ENCODE measurements at regions not wholly inside any gene's neighbourhood (a gene's known extent, or its start where the extent isn't known, plus 50 kb on each side); places are given as distances from the start of the nearest gene placed in this dataset.

DNA sequence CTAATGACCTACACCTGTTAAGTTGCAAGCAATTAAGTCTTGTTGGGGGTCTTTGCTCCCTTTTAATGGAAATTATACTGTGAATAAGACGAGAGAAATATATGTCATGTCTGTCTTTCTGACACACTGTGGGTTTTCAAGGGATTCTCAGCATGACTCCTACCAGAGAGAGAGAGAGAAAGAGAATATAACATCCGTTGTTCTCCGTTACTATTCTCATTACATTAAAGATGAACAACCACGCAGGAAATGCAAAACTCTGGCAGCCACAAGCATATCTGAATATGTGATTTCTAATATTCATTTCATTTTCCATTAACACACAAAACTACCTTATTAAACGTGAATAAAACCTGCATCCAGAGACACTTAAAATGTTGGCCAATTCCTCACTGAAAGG is 67.3 kb upstream of the EGLN3 start:
- DNase-seq: no peak

GRCh38 chr14:34015383-34015782 is 64.5 kb upstream of the EGLN3 start:
- DNase-seq: no peak

DNA sequence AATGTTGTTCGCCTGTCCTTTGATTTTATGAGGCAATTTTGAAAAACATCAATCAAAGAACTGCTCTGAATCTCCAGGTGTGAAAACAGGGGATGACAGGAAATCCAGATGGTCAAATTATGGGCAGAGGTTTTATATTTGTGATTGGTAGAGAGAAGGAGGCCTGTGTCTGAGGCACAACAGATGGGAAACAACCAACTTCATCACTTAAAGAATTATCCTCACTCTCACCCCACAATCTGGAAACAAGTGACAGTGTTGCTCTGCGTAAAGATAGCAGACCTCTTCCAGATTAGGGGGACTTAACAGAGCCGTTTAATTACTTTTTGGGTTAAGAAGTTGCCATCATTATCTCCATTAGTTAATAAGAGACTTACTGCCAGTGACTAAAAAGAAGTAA is 64.1 kb upstream of the EGLN3 start:
- no peak for DNase-seq

DNA sequence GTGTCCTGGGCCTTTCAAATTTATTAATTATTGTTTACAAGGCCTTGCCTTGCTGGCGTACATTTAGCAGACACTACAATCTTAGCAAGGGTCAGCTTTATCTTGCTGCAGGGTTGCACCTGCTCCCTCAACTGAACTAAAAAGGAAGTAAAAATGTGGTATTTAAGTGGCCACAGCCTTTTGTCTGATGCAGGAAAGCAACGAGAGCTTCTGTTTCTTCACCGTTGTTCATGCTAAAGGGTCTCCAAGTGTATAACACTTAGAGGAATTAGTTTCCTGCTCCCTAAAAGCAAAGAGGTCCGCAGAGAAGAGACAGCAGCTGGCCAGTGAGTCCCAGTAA is 62.8 kb upstream of the EGLN3 start:
- DNase-seq: no peak

GRCh38 chr14:34012978-34013720 is 62.3 kb upstream of the EGLN3 start:
- no peak for DNase-seq

DNA sequence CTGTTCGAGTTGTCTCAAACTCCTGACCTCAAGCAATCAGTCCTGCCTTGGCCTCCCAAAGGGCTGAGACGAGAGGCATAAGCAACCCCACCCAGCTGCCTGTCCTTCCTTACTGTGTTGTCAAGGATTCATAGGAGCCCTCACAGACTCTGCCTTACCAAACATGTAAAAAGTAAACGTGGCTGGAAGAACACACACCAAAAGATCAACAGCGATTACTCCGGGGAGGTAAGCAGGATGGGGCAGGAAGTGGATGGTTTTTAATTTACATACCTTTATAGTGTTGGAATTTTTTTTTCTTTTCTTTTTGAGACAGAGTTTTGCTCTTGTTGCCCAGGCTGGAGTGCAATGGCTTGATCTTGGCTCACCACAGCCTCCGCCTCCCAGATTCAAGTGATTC is 61.5 kb upstream of the EGLN3 start:
- DNase-seq: no peak

DNA sequence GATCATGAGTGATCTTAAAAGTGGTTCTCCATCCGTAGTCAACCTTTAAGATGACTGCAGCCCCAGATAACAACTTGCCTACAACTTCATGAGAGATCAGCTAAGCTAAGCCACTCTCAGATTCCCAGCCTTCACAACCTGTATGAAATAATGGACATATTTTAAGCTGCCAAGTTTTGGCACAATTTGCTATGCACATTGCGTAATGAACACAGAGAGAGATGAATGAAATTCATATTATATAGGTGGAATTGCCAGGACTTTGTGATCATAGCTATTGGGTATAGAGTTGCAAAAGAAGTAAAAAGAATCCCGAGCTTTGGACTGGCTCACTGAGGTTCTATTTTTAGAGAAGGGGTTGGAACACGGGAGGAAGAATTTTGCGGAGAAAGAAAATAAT is 59.1 kb upstream of the EGLN3 start:
- DNase-seq: peak; percentile 25

GRCh38 chr14:34007902-34008301 is 57.0 kb upstream of the EGLN3 start:
- no peak for DNase-seq

GRCh38 chr14:34005901-34006300 is 55.0 kb upstream of the EGLN3 start:
- no peak for DNase-seq

DNA sequence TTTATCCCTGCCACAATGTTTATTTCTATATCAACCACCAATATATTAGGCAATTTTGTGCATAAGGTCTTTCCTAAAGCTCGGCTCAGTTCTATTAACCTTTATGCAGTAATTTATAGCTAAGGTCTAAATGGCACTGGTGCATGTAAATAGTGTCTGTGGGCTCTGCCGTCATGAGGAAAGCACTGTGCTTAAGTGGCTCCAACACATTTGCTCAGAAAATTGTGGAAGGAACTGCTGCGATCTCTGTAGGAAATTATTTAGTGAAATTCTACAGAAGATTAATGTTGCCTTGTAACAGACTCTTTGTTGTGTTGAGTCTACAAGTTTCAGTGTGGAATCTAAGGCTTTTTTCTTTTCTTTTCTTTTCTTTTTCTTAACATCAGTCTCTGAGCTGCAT is 54.0 kb upstream of the EGLN3 start:
- DNase-seq: no peak

DNA sequence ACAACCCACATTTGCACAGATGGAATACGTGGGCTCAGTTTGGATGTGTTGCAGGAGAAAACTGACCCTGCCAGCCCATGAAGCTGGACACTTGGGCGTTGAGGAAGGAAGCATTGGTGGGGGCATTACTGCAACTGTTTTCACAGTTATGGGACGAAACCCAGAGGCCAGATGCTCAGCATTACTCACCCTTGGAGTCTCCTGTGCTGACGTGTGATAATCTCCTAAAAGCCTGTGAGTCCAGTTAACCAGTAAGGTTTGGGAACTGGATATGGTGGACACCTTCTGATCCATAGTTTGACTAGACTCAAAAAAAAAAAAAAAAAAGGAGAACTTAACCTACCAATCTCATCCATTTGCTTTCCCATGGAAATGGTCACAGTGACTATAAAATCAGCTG is 52.8 kb upstream of the EGLN3 start:
- no peak for DNase-seq

DNA sequence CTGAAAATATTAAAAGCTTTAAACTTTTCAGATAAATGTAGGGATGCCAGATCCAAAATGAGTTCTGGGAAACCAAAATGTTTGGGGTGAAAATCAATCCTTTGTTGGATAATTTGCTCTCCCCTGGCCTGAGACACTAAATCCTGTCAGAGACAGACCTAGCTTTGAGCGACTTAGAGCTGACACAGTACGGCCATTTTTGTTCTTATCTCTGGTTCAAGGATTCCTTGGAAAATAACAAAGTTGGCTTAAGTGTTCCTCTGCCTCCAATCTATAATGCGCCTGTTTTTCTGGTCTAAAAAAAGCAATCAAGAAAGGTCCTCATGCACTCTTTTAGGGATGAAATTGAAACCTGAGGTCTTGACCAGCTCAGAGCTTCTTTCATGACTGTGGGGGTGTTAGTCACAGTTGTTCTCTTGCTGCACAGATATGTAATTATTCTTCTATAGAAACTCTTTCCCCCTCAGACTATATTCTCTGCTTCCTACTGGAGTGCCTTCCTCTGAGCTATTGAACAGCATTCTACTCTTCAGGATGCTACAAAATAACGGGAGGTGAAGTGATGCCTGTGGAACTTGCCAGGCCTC is 52.3 kb upstream of the EGLN3 start:
- DNase-seq: no peak
